A673 (cell line): ENCODE measurements at regions not wholly inside any gene's neighbourhood (a gene's known extent, or its start where the extent isn't known, plus 50 kb on each side); places are given as distances from the start of the nearest gene placed in this dataset.
"Not testable (repeated sequence)": the region's sequence is repeated elsewhere in the genome, so short reads cannot be mapped to it uniquely, and the experiment has no call there.

ENCODE experiments used
- BruUV-seq: library from RNA; stranded (reverse); fragments of 400-500 nt; replicated peaks from 2 replicates; lab custom pipeline; 2021; lab: Mats Ljungman, UMichigan
- CTCF ChIA-PET: fragments of 300-600 bp; sonication (Branson Sonifier 250); formaldehyde crosslinking; loops from one replicate; lab custom pipeline; 2022; ENCODE audit warnings: antibody characterized with exemption; lab: Charles Lee
- POLR2A ChIA-PET: fragments of 300-600 bp; sonication (Branson Sonifier 250); formaldehyde crosslinking; loops from one replicate; lab custom pipeline; 2022; ENCODE audit warnings: antibody characterized with exemption; ENCODE audit not compliant: low non-redundant PET; lab: Charles Lee
- DNase-seq: peaks from one replicate; pipeline ENCODE4 v3.0.0-alpha.2; 2015; ENCODE audit warnings: low spot score
- H3K27ac ChIP-seq: fragments of 200-600 bp; sonication (generic); 2 replicates; pipeline ENCODE4 v1.5.1; 2016; ENCODE audit warnings: mixed run types, low read depth, mild to moderate bottlenecking, mixed read lengths, antibody characterized with exemption, low read length; ENCODE audit not compliant: poor library complexity, severe bottlenecking
- H3K27me3 ChIP-seq: fragments of 200-600 bp; sonication (generic); replicated peaks from 2 replicates; pipeline ENCODE4 v1.6.1; 2017; ENCODE audit warnings: mixed run types, low read depth, mild to moderate bottlenecking, mixed read lengths, antibody characterized with exemption, low read length; ENCODE audit not compliant: insufficient read depth, poor library complexity
- H3K36me3 ChIP-seq: fragments of 200-600 bp; sonication (generic); 2 replicates; pipeline ENCODE4 v1.6.1; 2016; ENCODE audit warnings: mixed run types, mild to moderate bottlenecking, mixed read lengths, antibody characterized with exemption, low read length; ENCODE audit not compliant: insufficient read depth, poor library complexity, severe bottlenecking
- H3K4me1 ChIP-seq: fragments of 200-600 bp; sonication (generic); 2 replicates; pipeline ENCODE4 v1.6.1; 2017; ENCODE audit warnings: mixed run types, mild to moderate bottlenecking, mixed read lengths, antibody characterized with exemption, low read length; ENCODE audit not compliant: insufficient read depth, poor library complexity, severe bottlenecking
- H3K4me3 ChIP-seq: fragments of 200-600 bp; sonication (generic); 2 replicates; pipeline ENCODE4 v1.5.1; 2016; ENCODE audit warnings: low read depth, mixed run types, mild to moderate bottlenecking, mixed read lengths, low read length; ENCODE audit not compliant: poor library complexity, severe bottlenecking
- H3K9me3 ChIP-seq: fragments of 200-600 bp; sonication (generic); 2 replicates; pipeline ENCODE4 v1.6.1; 2016; ENCODE audit warnings: mixed run types, low read depth, mild to moderate bottlenecking, mixed read lengths, antibody characterized with exemption, low read length; ENCODE audit not compliant: poor library complexity, severe bottlenecking
- EZH2 ChIP-seq: fragments of 200-600 bp; sonication (generic); IDR thresholded peaks from 2 replicates; pipeline ENCODE4 v1.6.1; 2017; ENCODE audit warnings: borderline replicate concordance, low read depth, mild to moderate bottlenecking, mixed read lengths, antibody characterized with exemption, low read length; ENCODE audit not compliant: poor library complexity, severe bottlenecking
- intact Hi-C: fragments of 100-400 bp; cut with micrococcal nuclease; formaldehyde crosslinking; loops from one replicate; pipeline ENCODE4 v1.10.0; 2022; ENCODE audit not compliant: unreplicated experiment
- TF ChIP-seq, protein P1 (sequence below): fragments of 300-800, 200-600 bp; sonication (generic); conservative IDR thresholded peaks from 2 replicates; pipeline ENCODE4 v1.5.1; 2017; ENCODE audit warnings: low read depth, mild to moderate bottlenecking, antibody characterized with exemption, low read length, moderate library complexity, mixed read lengths

DNA sequence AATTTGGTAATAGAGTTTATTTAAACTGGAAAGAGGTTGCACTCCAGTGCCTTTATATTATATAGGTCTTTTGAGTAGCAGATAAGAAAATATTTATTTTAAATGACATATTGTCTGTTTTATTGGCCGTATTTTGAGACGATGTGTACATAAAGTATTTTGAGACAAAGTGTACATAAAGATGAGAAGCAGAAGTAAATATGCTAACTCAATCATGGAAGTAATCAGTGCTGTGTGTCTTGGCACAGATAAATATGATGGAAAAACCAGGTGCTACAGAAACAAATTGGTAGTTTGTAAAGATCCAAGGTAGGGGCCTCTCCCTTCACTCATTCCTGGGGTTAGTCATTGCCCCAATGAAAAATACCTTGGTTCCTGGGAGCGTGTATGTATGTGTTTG, 382.9 kb downstream of the DSEL start:
- BruUV-seq = no TSS peak
- no peak for DNase-seq
- H3K27ac ChIP-seq = no peak overlapping the region
- ChIA-PET CTCF (no interaction called here), POLR2A (no interaction called here)
- no peaks in the 10 kb centered on the region for H3K9me3 ChIP-seq
- H3K36me3 ChIP-seq = no peaks in the 10 kb centered on the region
- intact Hi-C loops = no loop called here
- H3K4me1 ChIP-seq = no peaks in the 10 kb centered on the region
- H3K27me3 ChIP-seq = no peaks in the 10 kb centered on the region
- no peak for TF ChIP-seq EZH2
- TF ChIP-seq, protein P1, sequence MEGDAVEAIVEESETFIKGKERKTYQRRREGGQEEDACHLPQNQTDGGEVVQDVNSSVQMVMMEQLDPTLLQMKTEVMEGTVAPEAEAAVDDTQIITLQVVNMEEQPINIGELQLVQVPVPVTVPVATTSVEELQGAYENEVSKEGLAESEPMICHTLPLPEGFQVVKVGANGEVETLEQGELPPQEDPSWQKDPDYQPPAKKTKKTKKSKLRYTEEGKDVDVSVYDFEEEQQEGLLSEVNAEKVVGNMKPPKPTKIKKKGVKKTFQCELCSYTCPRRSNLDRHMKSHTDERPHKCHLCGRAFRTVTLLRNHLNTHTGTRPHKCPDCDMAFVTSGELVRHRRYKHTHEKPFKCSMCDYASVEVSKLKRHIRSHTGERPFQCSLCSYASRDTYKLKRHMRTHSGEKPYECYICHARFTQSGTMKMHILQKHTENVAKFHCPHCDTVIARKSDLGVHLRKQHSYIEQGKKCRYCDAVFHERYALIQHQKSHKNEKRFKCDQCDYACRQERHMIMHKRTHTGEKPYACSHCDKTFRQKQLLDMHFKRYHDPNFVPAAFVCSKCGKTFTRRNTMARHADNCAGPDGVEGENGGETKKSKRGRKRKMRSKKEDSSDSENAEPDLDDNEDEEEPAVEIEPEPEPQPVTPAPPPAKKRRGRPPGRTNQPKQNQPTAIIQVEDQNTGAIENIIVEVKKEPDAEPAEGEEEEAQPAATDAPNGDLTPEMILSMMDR = no peak
- no peak overlapping the region for H3K4me3 ChIP-seq

DNA sequence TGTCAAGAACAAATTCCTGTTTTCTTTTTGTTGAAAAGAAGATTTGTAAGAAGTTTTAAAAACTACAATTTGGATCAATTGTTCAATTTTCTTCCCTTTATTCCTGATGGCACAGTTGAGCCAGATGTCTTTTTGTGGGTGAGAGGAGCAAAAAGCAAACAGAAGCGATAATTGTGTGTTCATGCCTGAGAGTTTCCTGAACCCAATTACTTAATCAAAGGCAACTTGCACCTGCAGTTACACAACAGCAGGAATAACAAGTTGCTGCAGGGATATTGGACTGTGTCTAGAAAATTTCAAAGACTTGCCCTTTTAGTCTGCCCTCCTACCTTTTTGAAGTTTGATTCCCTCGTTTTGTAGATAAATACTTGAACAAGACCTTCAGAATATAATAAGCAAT, 383.6 kb downstream of the DSEL start:
- CTCF ChIA-PET = no interaction called here
- H3K9me3 ChIP-seq = no peaks in the 10 kb centered on the region
- no peaks in the 10 kb centered on the region for H3K36me3 ChIP-seq

DNA sequence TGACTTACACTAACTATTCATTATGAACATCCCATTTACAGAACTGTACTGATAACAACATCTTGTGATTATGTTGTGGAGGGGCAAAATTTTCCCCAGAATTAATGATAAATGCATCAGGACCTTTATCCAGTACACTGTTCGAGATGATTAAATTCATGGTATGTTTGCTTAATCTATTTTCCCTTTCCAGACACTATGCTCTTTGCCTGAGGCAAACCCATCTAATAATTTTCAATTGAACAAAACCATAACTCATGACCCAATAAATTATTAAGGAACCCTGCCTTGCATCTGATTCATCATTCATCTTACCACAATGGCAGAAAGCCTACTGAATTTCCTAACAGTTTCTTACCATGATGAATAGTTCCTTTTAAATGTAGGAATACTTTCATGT, 385.0 kb downstream of the DSEL start:
- Histone ChIP-seq H3K4me3 (no peak overlapping the region), H3K9me3 (no peaks in the 10 kb centered on the region), H3K27me3 (no peaks in the 10 kb centered on the region), H3K36me3 (no peaks in the 10 kb centered on the region), H3K27ac (no peak overlapping the region), H3K4me1 (no peaks in the 10 kb centered on the region)
- no TSS peak for BruUV-seq
- TF ChIP-seq EZH2 = no peak
- TF ChIP-seq, protein P1 = no peak
- ChIA-PET CTCF (no interaction called here), POLR2A (no interaction called here)
- no peak for DNase-seq
- intact Hi-C loops = no loop called here

More for the DNA sequence above, 383.6 kb downstream of the DSEL start:
- Histone ChIP-seq H3K4me3 (no peak overlapping the region), H3K27ac (no peak overlapping the region), H3K4me1 (no peaks in the 10 kb centered on the region), H3K27me3 (no peaks in the 10 kb centered on the region)
- no TSS peak for BruUV-seq
- intact Hi-C loops = no loop called here
- POLR2A ChIA-PET = interaction anchor here (0.7 kb wide), 1 partner anchor 1525 kb away, joined by 4 read pairs; no protein-coding TSS in a partner anchor
- no peak for DNase-seq
- TF ChIP-seq, protein P1 = no peak
- TF ChIP-seq EZH2 = no peak

DNA sequence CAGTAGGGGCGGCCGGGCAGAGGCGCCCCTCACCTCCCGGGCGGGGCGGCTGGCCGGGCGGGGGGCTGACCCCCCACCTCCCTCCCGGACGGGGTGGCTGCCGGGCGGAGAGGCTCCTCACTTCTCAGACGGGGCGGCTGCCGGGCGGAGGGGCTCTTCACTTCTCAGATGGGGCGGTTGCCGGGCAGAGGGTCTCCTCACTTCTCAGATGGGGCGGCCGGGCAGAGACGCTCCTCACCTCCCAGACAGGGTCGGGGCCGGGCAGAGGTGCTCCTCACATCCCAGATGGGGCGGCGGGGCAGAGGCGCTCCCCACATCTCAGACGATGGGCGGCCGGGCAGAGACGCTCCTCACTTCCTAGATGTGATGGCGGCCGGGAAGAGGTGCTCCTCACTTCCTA, 389.8 kb downstream of the DSEL start:
- H3K27ac ChIP-seq, H3K36me3 ChIP-seq, H3K4me1 ChIP-seq, BruUV-seq, H3K4me3 ChIP-seq, H3K9me3 ChIP-seq, CTCF ChIA-PET, DNase-seq, POLR2A ChIA-PET, H3K27me3 ChIP-seq, intact Hi-C loops: not testable (repeated sequence)
